ENCODE measurements at regions not wholly inside any gene's neighbourhood (a gene's known extent, or its start where the extent isn't known, plus 50 kb on each side); places are given as distances from the start of the nearest gene placed in this dataset.

- TF ChIP-seq CTCF (IDR thresholded peaks at IDR 0.05): no peak
- no peak for TF ChIP-seq POLR2A (IDR thresholded peaks at IDR 0.05)
These were observed 368.6 kb upstream of the DPH6 start for GRCh38 chr15:35914573-35914972.

Measured in esophagus squamous epithelium (tissue), 4 donors.